ENCODE measurements at regions not wholly inside any gene's neighbourhood (a gene's known extent, or its start where the extent isn't known, plus 50 kb on each side); places are given as distances from the start of the nearest gene placed in this dataset.

GRCh38 chr20:22088882-22089281 is 383.4 kb downstream of the PAX1 start:
- TF ChIP-seq CTCF (conservative IDR thresholded peaks at IDR 0.05; ENCODE audit: low read length) (no peak), EZH2phosphoT487 (IDR thresholded peaks at IDR 0.05; ENCODE audit: borderline replicate concordance) (no peak)

Measured in Loucy (cell line).